Activated CD4-positive, alpha-beta T cell treated with anti-CD3 and anti-CD28 coated beads, Interleukin-2, amount 50 U/mL, for 4 hours (primary cell): ENCODE measurements at regions not wholly inside any gene's neighbourhood (a gene's known extent, or its start where the extent isn't known, plus 50 kb on each side); places are given as distances from the start of the nearest gene placed in this dataset.
"Not testable (repeated sequence)": the region's sequence is repeated elsewhere in the genome, so short reads cannot be mapped to it uniquely, and the experiment has no call there.

ENCODE experiments used
- DNase-seq, 2 experiments: peaks; one replicate each; pipeline ENCODE4 v3.0.0-alpha.2; 2020

DNA sequence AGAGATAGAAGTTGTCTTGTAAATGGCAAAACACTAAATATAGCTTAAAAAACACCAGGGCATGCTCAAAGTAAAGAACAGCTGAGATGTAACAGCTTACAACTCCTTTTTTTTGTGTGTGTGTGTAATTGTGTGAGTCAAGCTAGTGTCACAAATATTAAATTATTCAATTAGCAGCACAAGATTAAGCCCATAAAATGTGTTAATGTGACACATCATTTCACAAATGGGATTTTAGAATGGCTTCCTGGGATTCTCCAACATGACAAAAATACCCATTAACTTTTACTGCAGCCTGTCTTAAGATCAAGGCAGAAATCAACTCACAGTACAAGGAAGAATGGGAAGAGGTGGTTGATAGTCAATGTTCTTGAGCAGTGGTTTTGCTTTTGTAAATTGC is 251.4 kb downstream of the KIF20B start:
- DNase-seq: no peak

DNA sequence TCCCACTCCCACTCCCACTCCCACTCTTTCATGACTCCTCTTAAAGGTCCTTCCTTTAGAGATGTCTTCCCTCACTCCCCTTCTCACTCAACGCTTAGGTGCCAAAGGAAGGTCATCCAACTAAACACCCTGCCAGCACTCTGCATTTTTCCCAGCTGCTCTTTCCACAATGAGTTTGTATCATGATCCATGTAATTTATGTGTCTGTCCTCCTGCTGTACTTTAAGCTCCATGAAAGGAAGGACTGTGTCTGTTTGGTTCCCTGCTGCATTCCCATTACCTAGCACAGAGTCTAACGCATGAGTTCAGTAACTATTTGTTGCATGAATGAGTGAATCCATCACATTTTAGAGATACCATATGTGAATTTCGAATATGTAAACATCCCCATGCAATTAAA is 252.7 kb downstream of the KIF20B start:
- DNase-seq: no peak

DNA sequence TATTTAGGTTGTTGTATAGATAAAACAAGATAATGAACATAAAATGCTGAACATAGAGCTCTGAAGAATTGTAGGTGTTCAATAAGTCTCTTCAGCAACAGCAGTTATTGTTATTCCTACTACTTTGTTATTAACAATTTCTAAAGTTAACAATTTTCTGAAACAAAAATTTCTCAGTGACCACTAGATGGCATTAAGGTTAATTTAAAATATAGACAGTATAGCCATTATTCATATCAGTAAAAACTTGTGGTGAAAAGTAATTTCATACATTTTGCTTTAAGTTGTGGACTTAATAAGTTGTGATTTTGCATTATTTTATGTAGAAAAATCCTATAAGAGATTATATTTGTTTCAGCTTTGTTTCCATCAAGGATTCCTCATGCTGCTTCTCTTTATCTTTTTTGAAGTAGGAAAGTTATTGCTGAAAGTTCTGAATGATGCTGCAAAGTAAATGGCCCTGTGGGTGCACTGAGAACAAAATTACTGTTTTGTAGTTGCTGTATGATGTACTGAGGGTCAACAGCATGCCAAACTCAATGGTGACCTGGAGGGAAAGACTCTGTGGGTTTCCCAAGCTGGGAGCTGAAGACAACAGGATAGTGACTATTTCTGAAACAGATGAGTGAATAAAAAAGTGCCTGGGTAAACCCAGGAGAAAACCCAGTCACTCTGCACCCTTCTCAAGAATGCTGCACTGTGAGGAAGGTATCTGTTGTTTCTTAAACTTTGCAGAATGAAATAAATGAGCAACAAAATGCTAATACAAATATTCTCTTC is 253.6 kb downstream of the KIF20B start:
- DNase-seq: no peak

DNA sequence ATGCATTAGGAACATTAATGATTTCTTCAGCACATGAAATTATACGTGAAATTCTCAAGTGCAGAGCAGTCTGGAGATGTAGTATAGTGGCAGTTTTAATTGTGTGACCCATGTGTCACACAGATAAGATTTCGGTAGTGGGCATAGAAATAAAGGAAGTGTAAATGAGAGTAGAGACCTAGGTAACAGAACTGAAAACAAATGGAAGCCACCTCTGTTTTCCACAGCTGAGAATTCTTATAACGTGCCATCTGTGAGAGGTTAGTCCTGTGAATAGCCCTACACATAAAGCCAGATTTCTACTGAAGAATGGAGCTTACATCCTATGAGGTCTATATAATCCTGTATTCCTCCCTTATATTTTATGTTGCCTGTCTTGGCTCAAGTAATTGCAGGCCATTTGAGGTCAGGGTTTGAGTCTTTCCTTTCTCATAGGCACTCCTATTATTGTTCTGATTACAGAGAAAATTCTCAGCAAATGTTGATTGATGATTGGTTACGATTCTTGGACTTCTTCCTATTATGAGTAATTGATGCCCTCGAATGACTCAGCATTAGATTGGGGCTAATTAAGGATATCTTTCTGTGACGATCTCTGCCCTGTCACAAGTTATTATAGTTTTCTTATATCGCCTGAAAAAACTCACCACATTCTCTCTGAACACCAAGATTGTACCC is 258.2 kb downstream of the KIF20B start:
- no peak for DNase-seq

DNA sequence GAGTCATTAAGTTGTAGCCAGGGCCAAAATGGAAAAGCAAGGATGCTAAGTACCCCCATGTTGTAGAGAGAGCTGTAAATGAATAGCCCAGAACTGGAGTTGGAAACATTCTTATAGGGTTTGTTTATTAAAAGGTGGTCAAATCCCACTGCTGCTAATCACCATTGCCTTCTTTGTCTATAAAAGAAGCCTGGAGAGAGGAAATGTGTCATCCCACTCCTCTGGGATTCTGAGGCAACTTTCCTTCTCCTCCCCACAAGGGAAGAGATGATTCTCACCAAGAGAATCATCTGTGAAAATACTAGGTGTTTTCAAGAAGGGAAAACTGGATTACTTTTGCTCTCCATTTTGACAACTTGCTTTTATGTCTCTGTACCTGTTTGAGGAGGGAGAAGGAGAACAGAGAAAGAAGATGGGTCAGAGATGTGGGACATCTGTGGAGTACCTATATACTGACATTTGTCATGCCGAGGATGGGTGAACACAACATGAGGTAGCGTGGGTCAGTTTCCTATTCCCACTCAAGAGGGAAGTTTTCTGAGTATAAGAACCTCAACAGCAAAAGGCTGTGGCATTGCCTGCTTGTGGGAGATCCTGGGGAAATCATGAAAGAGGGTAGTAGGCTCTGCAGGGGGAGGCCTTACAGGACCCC is 262.2 kb downstream of the KIF20B start:
- no peak for DNase-seq

DNA sequence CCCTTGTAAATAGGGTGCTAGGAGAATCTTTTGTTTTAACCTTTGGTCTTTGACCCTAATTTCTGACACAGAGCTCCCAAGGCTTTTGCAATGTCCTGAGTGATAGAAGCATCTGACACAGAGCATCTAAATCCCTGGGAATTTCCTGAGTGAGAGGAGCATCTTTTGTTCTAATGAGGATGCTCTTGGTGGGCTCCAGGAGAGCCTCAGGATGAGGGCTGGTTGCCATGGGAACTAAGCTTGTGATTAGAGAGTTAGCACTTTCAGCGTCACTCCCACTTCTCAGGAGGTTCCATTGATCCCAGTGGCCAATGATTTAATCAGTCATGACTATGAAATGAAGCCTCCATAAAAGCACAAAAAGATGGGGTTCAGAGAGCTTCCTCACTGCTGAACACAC is 264.8 kb downstream of the KIF20B start:
- no peak for DNase-seq

DNA sequence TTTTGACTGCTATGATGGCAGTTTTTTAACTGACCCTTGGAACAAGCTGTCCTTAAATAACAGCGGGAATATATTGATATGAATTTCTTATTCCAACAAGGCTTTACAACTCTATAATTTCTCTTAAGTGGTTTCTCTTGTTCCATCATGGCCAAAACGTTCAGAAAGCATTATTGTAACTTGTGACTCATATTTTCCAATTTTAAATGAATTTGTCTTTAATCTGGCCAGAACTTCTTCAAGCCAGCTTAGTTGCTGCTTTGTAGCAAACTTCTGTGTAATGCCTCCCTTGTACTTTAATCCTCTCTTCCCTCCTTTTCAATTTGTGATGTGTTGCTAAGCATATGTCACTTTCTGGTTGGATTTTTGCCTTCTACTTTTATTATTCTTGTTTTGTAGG is 271.9 kb downstream of the KIF20B start:
- no peak for DNase-seq

DNA sequence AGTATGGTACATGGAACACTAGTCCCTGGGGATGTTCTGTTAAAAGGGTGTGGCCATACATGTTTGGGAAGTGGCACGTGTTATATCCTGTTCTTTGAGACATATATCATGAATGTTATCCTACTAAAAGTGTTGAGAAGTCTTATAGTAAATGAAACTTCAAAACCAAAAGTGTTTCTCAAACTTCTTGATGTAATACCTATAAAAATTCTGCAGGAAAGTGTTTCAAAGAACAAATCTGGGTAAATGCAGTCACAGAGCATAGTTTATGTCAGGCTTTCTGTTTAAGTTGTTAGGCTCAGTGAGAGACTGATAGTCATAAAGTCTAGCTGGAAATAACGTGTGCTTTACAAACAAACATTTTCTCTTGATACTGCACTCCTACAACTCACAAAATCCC is 273.7 kb downstream of the KIF20B start:
- DNase-seq: no peak

DNA sequence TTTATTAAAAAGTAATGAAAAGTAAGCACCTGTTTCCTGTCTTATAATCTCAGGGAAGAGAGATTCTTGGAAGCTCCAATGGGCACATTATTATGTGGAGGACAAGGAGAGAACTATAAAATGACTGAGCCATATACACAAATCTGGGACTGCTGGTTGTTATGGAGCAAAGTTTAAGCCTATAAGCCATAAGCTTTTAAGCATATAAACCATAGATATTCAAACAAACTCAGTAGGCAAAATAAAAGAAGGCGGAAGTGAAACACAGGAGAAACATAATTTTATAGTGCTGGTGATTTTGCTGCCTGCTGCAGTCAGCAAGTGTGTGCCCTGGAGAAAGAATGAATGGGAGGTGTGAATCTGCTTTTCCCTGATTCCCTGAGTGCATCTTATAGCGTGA is 274.4 kb downstream of the KIF20B start:
- no peak for DNase-seq

DNA sequence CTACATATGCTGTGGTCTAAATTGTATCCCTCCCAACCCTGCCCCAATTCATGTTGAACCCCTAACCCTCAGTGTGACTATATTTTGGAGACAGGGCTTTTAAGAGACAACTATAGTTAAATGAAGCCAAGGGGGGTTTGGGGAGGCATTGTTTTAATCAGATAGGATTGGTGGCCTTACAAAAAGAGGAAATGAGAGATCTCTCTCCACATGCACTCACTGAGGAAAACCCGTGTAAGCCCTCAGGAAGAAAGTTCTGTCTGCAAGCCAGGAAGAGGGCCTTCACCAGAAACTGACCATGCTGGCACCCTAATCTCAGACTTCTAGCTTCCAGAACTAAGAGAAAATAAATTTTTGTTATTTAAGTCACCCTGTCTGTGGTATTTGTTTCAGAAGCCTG is 276.7 kb downstream of the KIF20B start:
- DNase-seq: no peak

DNA sequence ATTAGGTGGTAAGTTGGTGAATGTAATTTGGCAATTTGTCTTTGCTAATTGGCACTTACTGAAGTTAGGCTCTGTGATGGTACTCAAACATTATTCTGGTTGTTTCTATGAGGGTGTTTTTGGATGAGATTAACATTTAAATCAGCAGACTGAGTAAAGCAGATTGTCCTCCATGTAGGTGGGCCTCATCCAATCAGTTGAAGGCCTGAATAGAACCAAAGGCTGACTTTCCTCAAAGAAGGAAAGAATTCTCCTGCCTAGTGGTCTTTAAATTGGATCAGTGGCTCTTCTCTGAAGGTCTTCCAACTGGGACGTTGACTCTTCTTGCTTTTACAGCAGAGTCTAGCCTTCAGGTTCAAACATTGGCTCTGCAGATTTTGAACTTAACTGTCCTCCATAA is 278.3 kb downstream of the KIF20B start:
- DNase-seq: no peak

DNA sequence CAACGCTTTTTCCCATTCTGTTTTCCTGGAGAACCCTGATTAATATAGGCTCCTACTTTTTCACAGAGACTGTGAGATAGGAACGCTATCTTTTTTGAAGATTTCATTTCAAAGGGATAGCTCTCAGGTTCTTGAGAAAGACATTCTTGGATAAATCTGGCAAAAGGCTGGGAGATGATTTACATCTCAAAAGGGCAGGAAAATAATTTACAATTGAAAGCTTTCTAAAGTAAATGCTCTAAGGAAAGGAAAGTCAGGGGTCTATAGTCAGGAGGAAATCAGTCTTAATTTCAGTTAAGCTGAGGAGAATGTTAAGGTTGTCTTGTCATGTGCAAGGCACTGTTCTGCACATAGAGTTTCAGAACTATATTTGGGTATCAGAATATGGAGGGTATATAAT is 278.8 kb downstream of the KIF20B start:
- DNase-seq: no peak

DNA sequence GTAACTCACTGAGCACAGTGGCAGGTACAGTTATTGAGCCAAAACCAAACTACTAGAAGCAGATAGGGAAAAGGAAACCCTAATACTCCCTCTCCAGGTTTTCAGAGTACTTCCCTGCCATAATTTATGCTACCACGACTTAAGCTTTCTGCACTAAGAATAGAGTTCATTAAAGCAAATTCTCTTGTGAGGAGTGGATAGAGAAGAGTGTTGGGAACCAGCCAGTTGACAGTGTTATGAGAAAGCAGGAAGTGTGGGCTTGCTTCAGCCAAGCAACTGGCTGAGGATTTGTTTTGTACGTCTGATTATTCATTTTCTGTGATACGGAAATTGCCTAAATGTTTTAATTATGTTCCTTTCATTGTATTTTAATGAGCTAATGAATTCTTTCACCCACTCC is 280.5 kb downstream of the KIF20B start:
- no peak for DNase-seq

DNA sequence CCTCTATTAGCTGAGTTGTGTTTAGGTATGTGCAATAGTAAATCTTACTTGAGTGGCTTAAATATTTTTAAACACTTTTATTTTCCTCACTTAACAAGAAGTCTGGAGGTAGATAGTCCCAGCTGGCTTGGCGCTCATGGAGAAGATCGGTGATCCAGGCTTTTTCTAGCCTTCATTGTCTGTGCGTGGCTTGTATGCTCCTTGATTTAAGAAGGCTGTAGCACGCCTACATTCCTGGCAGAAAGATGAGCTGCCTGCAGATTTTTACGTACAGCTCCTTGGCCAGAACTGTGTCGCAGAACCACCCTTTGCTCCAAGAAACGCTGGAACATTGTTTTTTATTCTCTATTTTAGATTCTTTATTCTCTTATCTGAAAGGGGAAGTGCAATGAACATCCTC is 284.1 kb downstream of the KIF20B start:
- no peak for DNase-seq

DNA sequence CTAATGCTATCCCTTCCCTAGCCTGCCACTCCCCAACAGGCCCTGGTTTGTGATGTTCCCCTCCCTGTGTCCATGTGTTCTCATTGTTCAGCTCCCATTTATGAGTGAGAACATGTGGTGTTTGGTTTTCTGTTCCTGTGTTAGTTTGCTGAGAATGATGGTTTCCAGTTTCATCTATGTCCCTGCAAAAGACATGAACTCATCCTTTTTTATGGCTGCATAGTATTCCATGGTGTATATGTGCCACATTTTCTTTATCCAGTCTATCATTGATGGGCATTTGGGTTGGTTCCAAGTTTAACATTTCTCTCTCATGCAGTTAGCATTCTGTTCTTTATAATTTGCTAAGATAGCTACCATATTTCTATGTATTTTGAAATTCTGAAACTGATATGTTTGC is 287.0 kb downstream of the KIF20B start:
- DNase-seq: not testable (repeated sequence)

DNA sequence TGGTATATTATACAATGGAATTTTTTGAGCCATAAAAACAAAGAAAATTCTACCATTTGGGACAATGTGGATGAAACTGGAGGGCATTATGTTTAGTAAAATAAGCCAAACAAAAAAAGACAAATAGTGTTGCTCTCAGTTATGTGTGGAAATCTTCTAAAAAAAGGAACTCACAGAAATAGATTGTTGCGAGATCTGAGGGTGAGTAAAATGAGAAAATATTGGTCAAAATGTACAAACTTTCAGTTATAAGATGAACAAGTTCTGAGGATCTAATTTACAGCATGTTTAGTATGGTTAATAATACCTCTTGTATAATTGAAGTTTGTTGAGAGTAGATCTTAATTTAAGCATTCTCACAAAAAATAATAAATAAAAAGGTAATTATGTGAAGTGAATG is 291.2 kb downstream of the KIF20B start:
- no peak for DNase-seq

DNA sequence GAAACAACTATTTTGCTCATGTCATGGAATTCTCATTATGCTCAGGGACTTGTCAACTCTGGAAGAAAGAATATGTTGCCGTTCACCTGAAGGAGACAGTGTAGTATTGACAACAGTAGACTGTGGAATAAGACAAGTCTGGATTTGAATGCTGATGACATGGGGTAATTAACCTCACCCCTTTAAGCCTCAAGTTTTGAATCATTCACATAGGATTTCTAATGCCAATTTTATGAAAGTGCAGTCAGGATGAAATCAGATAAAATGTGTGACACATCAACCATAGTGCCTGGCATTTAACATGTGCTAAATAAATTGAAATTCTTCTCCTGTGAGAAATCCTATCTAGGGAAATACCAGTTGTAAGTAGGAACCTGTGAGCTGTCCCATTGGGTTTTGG is 305.8 kb downstream of the KIF20B start:
- DNase-seq: no peak

DNA sequence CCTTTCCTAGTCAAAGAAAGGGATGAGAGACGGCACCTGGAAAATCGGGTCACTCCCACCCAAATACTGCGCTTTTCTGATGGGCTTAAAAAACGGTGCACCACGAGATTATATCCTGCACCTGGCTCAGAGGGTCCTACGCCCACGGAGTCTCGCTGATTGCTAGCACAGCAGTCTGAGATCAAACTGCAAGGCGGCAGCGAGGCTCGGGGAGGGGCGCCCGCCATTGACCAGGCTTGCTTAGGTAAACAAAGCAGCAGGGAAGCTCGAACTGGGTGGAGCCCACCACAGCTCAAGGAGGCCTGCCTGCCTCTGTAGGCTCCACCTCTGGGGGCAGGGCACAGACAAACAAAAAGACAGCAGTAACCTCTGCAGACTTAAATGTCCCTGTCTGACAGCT is 309.9 kb downstream of the KIF20B start:
- DNase-seq: not testable (repeated sequence)

DNA sequence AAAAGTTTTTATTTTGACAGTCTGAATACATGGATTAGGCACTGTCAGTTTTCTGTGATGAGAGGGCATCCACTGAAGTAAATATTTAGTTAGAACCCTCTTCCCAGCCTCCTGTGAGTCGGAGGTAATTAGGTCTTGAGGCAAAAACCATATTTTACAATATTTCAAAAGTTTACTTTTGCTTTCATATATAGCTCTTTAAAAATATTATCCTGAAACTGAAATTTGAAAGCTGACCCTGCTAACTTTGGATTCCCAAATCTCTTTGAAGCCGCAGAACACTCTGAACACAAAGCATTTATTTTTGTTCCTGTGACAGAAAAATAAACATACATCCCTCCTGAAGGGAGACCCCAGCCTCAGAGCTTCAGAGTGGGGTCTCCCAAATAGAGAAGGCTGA is 317.4 kb downstream of the KIF20B start:
- DNase-seq: no peak

DNA sequence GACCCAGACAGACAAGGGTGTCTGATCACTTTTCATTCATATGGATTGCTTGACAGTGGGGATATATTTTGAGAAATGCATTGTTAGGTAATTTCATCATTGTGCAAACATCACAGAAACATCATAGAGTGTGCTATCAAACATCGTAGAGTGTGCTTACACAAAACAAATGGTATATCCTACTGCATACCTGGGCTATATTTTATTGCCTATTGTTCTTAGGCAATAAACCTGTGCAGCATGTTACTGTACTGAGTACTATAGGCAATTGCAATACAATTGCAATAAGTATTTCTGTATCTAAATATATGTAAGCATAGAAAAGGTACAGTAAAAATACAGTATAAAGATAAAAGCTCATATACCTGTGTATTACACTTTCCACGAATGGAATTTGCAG is 319.1 kb downstream of the KIF20B start:
- no peak for DNase-seq

DNA sequence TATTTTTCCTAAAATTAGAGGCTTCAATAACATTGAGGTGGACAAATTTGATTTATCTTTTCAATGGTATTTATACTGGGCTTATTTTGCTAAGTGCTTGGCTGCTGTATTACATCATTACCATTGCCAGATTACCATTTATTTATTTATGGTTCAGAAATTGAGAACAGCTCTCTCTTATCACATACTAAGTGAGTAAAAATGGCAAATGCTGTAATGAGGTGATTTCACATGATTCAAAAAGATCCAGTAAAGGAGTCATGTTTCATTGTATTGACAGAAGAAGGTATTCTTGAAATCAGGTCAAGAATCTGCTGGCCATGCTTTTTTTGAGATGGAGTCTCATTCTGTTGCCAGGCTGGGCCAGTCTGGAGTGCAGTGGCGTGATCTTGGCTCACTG is 322.6 kb downstream of the KIF20B start:
- DNase-seq: no peak

DNA sequence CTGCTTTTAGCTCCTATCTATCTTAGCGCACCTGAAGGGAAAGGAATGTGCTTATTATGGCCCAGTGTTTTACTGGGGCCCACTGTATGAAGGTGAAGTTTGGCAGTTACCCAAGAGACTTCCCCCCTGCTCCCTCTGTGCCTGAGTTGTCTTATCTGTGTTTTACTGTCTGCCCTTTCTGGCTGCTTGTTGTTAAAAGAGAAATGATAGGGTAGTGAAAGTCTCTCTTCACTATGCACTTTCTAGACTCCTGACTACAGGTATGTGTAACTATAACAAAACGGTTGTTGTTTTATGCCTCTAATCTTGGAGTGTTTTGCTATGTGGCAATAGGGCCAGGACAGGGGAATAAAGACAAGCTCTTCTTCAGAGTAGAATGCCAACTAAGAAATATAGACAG is 326.9 kb downstream of the KIF20B start:
- no peak for DNase-seq

DNA sequence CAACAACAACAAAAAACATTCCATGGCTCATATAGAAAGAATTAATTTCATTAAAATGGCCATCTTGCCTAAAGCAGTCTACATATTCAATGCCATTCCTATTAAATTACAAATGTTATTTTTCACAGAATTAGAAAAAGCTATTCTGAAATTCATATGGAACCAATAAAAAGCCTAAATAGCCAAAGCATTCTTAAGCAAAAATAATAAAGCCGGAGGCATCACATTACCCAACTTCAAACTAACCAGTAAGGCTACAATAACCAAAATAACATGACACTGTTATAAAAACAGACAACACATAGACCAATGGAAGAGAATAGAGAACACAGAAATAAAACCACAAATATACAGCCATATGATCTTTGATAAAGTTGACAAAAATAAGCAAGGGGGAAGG is 330.4 kb downstream of the KIF20B start:
- no peak for DNase-seq

DNA sequence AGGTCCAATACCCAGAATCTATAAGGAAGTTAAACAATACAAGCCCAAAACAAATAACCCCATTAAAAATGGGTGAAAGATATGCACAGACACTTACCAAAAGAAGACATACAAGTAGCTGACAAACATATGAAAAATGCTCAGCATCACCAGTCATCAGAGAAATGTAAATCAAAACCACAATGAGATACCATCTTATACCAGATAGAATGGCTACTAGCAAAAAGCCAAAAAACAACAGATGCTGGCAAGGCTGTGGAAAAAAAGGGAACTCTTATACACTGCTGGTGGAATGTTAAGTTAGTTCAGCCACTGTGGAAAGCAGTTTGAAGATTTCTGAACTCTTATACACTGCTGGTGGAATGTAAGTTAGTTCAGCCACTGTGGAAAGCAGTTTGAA is 331.1 kb downstream of the KIF20B start:
- no peak for DNase-seq
